Hematopoietic multipotent progenitor cell treated with erythropoietin and hydrocortisone succinate and interleukin-3 and kit ligand, for 8 days (in vitro differentiated cells): ENCODE measurements at regions not wholly inside any gene's neighbourhood (a gene's known extent, or its start where the extent isn't known, plus 50 kb on each side); places are given as distances from the start of the nearest gene placed in this dataset.
"Not testable (repeated sequence)": the region's sequence is repeated elsewhere in the genome, so short reads cannot be mapped to it uniquely, and the experiment has no call there.

ENCODE experiments used
- DNase-seq: peaks from one replicate; pipeline ENCODE4 v3.0.0-alpha.2; 2015

DNA sequence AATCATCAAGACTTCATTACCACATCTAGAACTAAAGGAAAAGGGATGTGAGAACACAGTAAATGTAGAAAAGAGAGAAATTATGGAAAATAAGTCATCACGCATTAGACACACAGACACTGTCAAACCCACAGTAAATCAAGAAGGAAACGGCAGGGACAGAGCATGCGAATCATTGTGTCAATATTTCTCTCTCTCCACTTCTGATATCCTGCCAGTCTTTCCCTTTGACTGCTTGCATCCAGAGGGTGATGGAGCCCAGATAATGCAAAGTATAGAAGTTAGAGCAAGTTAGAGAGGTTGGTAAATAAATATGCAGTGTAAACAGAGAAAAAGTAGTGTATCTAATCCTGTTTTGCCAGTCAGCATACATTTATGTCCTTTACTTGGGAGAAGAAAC, 706.8 kb upstream of the ANO3 start:
- DNase-seq: no peak

DNA sequence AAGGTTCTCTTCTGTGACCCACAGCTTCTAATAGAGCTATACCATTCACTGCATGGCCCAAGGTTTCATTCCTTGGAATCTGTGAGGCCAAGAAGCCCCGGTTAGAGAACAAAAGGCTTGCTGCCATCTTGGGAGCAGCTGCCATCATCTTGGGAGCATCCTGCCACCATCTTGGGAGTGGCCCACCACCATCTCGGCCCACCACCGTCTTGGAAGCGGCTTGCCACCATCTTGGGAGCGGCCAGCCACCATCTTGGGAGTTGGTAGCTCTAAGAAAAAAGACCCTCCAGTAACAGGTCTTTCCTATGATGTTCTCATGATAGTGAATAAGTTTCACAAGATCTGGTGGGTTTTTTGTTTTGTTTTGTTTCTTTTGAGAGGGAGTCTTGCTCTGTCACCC, 703.9 kb upstream of the ANO3 start:
- no peak for DNase-seq

- no peak for DNase-seq
Measured at GRCh38 chr11:25633230-25633629, 698.7 kb upstream of the ANO3 start.

DNA sequence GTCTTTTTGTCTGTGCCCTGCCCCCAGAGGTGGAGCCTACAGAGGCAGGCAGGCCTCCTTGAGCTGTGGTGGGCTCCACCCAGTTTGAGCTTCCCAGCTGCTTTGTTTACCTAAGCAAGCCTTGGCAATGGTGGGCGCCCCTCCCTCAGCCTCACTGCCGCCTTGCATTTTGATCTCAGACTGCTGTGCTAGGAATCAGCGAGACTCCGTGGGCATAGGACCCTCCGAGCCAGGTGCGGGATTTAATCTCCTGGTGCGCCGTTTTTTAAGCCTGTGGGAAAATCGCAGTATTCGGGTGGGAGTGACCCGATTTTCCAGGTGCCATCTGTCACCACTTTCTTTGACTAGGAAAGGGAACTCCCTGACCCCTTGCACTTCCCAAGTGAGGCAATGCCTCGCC, 682.7 kb upstream of the ANO3 start:
- not testable (repeated sequence) for DNase-seq

DNA sequence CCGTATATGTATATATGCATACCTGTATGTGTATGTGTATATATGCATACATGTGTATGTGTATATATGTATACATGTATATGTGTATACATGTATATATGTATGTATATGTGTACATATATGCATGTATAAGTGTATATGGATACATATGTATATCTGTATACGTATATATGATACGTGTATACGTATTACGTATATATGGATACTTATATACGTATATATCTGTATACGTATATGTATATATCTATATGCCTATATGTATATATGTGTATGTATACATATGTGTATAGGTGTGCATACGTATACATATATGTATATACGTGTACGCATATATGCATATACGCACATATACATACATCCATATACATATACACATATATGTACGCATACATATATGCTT, 681.6 kb upstream of the ANO3 start:
- DNase-seq: no peak

DNA sequence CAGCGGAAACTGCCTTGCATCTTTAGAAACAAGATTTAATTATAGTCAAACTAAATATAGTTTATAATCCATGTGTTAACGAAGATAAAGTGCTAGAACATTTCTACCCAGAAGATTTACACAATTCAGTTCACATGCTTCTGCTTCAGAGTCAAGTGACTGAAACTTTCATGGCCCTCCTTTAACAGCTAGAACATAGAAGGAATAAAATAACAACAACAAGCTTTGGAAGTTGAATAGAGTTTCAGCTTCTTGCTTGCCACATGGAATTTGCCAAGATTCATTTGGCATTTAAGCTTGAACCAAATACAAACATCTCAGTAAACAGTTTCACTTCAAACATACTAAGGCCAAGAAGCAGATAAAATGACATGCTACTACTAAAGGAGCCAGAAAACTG, 676.3 kb upstream of the ANO3 start:
- DNase-seq: no peak

DNA sequence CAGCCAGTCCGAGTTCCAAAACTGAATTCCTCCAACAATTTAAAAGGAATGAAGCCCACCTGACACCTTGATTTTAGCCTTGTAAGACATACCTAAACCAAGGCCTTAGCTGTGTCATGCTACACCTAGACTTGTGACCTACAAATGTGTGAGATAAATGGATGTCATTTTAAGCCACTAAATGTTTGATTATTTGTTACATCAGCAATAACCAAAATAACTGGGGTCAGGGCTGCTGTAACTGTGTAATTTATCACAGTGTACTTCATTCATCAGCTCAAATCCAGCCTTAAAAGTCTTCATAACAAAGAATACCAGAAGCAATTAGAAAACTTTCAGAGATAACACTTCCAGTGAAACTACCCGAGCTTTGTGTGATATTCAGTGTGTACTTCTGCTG, 673.0 kb upstream of the ANO3 start:
- DNase-seq: no peak

DNA sequence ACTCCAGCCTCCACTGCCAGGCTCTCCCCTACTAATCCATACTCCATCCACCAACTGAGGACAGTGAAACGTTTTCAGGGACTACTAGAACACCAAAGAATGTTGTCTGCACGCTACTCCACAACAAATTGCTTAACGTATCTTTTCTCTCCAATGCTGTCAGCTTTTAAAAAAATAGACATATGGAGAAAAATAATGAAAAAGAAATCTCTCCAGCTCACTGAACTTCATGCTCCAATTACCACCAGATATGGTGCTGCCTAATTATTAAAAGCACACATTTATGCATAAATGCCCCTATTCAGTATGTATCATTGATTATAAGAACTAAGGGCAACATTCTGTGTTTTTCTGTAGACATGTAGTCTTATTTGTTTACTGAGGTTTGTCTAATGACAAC, 672.2 kb upstream of the ANO3 start:
- DNase-seq: no peak

DNA sequence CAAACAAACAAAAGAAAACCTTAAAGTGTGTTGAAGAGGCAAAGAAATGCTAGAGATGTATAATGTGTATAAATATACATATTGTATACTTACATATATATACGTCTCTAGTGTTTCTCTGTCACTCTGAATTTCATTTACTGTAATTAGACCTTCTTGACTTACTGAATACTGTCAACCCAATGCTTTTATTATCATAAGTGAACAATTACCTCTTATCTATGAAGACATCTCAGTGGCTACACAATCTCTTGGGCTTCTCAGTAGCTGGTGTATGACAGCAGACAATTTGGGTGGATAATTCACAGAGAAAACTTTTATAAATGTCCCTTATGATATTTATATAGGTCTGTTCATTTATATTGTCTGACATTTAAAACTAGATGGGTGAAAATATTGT, 664.1 kb upstream of the ANO3 start:
- no peak for DNase-seq

- DNase-seq: no peak
Measured at GRCh38 chr11:25691959-25692358, 640.0 kb upstream of the ANO3 start.

DNA sequence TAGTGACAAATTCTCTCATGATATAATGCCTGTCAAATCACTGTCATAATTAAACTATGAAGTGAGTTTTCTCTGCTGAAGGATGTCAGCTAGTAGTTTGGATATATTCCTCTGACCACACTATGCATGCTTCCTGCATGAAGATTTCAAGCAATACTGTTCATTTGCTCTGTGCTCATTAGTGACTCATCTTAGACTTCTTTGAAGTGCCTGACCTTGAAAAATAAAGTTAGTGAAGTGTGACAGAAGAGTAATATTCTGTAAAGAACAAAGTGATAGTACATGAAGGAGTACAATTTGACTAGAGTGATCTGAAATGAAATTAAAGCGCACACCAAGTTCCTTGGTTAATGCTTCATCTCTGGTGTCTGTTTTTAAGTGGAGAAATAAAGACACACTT, 629.5 kb upstream of the ANO3 start:
- no peak for DNase-seq

GRCh38 chr11:25710975-25711374, 621.0 kb upstream of the ANO3 start:
- DNase-seq: no peak

GRCh38 chr11:25727944-25728343, 604.0 kb upstream of the ANO3 start:
- no peak for DNase-seq

- DNase-seq: no peak
Measured at GRCh38 chr11:25730230-25730629, 601.7 kb upstream of the ANO3 start.

DNA sequence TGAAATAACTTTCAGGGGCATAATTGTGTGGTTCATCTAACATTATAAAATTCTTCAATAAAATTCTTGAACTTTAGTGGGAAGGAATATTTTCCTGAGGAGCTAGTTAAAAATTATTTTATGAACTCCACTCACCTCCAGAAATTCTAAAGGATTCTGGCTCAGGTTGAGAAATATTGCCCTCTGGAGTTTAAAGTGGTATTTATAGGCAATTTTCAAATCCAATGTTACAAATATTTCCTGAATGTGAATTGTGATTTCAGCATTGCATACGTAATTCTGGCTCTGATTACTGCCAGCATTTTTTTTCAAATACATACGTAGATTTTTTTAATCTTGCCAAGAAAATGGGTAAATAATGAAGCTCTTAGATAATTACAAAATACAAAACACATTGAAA, 598.2 kb upstream of the ANO3 start:
- no peak for DNase-seq

DNA sequence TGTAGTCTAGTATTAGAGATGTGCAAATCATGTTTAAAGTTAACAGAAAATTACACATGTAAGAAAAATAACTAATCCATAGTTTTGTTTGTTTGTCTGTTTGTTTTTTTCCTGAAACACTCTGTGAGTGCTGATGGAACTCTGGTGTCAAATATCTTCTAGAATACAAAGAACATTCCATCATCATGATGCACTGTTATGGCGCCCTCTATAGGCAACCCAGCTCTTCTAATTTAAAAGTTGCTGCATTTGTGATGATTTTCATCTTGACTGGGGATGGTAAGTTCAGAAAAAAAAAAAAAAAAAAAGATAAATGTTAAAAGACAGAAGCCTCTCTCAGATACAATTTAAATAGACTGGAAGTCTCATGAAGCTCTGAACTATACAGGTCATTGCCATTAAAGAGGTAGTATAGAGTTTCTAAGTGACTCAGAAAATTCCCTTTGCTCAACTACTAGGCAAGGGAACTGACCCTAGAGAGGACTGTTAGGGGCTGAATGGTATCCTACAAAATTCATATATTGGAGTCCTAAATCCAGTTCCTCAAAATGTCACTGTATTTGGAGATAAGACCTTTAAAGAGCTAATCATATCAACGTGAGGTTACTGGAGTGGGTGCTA, 597.2 kb upstream of the ANO3 start:
- no peak for DNase-seq

GRCh38 chr11:25737071-25737675, 594.8 kb upstream of the ANO3 start:
- no peak for DNase-seq

DNA sequence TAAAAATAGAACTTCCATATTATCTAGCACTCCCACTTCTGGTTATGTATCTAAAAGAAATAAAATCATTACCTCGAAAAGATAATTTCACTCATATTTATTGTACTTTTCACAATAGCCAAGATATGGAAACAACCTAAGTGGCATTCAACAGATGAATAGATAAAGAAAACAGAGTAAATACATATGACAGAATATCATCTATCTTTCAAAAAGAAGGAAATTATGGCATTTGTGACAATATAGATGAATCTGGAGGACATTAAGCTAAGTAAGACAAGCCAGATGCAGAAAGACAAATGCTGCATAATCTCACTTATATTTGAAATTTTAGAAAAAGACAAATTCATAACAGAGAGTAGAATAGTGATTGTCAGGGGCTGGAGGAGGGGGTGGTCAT, 590.0 kb upstream of the ANO3 start:
- DNase-seq: no peak

GRCh38 chr11:25742800-25743199, 589.1 kb upstream of the ANO3 start:
- no peak for DNase-seq

- no peak for DNase-seq
Measured at GRCh38 chr11:25755381-25755780, 576.5 kb upstream of the ANO3 start.

DNA sequence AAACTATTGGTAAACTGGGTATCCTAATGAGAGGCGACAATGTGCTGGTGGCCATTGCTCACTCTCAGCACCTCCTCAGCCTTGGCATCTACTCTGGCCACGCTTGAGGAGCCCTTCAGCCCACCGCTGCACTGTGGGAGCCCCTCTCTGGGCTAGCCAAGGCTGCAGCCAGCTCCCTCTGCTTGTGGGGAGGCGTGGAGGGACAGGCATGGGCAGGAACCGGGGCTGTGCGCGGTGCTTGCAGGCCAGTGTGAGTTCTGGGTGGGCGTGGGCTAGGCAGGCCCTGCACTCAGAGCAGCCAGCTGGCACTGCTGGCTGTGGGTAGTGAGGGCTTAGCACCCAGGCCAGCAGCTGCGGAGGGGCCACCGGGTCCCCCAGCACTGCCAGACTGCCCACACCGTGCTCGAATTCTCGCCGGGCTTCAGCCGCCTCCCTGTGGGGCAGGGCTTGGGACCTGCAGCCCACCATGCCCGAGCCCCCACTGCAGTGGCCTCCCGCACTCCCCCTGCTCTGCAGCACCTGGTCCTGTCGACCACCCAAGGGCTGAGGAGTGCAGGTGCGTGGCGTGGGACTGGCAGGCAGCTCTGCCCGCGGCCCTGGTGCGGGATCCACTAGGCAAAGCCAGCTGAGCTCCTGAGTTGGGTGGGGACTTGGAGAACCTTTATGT, 575.9 kb upstream of the ANO3 start:
- no peak for DNase-seq

- no peak for DNase-seq
Measured at GRCh38 chr11:25758145-25758661, 573.7 kb upstream of the ANO3 start.

DNA sequence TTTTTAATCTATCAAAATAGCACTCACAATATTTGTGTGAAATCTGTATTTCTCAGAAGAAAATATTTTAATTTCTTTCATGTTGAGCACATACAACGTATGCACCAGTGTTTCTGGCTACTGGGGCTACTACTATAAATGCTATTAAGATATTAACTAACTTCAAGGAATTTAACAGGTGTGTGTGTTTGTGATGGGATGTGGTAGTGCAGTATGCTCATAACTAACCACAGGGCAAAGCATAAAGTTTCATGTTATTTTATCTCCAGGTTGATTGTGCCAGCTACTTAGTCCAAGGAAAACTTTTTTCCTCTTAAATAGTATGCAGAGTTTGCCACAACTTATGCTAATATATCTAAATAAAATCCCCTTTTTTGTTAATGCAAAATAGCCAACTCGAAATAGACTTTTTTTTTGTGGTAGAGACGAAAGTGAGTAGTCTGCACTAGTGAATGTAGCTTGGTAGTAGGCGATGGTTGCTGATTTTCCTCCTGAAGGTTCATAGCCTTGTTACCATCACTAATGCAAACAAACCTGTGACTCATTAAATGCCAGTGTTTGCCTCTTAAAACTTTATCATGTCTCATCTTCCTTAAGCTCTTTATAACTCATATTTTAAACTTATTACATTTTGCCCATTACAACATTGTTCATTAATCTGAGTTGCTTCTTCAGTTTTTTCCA, 565.5 kb upstream of the ANO3 start:
- no peak for DNase-seq

GRCh38 chr11:25769287-25769686, 562.6 kb upstream of the ANO3 start:
- DNase-seq: no peak
